SK-N-SH treated with all-trans-retinoic acid at 6 μM for 48 hours (cell line): ENCODE measurements at regions not wholly inside any gene's neighbourhood (a gene's known extent, or its start where the extent isn't known, plus 50 kb on each side); places are given as distances from the start of the nearest gene placed in this dataset.

Source experiments
- ARNTL ChIP-seq: fragments of 450-650 bp; formaldehyde crosslinking; IDR thresholded peaks from 2 replicates; pipeline ENCODE4 v1.5.0; 2020; ENCODE audit warnings: low read depth, mild to moderate bottlenecking, moderate library complexity, borderline replicate concordance
- BACH2 ChIP-seq: fragments of 250-450 bp; sonication (Bioruptor Pico); IDR thresholded peaks from 2 replicates; pipeline ENCODE4 v1.9.0; 2021; ENCODE audit warnings: mild to moderate bottlenecking, borderline replicate concordance
- ESRRG ChIP-seq: fragments of 250-450 bp; sonication (Bioruptor Pico); IDR thresholded peaks from 2 replicates; pipeline ENCODE4 v1.6.1; 2021; ENCODE audit warnings: mild to moderate bottlenecking
- GLIS3 ChIP-seq: fragments of 250-450 bp; sonication (Bioruptor Pico); IDR thresholded peaks from 2 replicates; pipeline ENCODE4 v1.5.0; 2020; ENCODE audit warnings: mild to moderate bottlenecking, moderate library complexity
- SNAI2 ChIP-seq: fragments of 250-450 bp; sonication (Bioruptor Pico); IDR thresholded peaks from 2 replicates; pipeline ENCODE4 v1.5.0; 2020; ENCODE audit warnings: mild to moderate bottlenecking, moderate library complexity
- TCF4 ChIP-seq: fragments of 250-450 bp; sonication (Bioruptor Pico); IDR thresholded peaks from 2 replicates; pipeline ENCODE4 v1.8.0; 2021; ENCODE audit warnings: mild to moderate bottlenecking, moderate library complexity, borderline replicate concordance
- ZC3H10 ChIP-seq: fragments of 250-450 bp; sonication (Bioruptor Pico); IDR thresholded peaks from 2 replicates; pipeline ENCODE4 v1.5.1; 2021; ENCODE audit warnings: mild to moderate bottlenecking, moderate library complexity
- ZFP3 ChIP-seq: fragments of 250-450 bp; sonication (Bioruptor Pico); IDR thresholded peaks from 2 replicates; pipeline ENCODE4 v1.5.0; 2020; ENCODE audit warnings: mild to moderate bottlenecking, moderate library complexity
- ZNF70 ChIP-seq: fragments of 450-650 bp; formaldehyde crosslinking; IDR thresholded peaks from 2 replicates; pipeline ENCODE4 v1.5.0; 2020; ENCODE audit warnings: mild to moderate bottlenecking, moderate library complexity
- ZNF8 ChIP-seq: fragments of 450-650 bp; formaldehyde crosslinking; IDR thresholded peaks from 2 replicates; pipeline ENCODE4 v1.5.0; 2020; ENCODE audit warnings: mild to moderate bottlenecking, moderate library complexity
- TF ChIP-seq, protein P1 (sequence below): fragments of 250-450 bp; sonication (Bioruptor Pico); IDR thresholded peaks from 2 replicates; pipeline ENCODE4 v1.8.0; 2020; ENCODE audit warnings: mild to moderate bottlenecking, moderate library complexity, borderline replicate concordance
- TF ChIP-seq, protein P2 (sequence below): fragments of 250-450 bp; sonication (Bioruptor Pico); IDR thresholded peaks from 2 replicates; pipeline ENCODE4 v1.5.1; 2020; ENCODE audit warnings: low read depth, mild to moderate bottlenecking, moderate library complexity
- TF ChIP-seq, protein P3 (sequence below): fragments of 250-450 bp; sonication (Bioruptor Pico); IDR thresholded peaks from 2 replicates; pipeline ENCODE4 v1.8.0; 2021; ENCODE audit warnings: low read depth, mild to moderate bottlenecking, moderate library complexity, borderline replicate concordance

DNA sequence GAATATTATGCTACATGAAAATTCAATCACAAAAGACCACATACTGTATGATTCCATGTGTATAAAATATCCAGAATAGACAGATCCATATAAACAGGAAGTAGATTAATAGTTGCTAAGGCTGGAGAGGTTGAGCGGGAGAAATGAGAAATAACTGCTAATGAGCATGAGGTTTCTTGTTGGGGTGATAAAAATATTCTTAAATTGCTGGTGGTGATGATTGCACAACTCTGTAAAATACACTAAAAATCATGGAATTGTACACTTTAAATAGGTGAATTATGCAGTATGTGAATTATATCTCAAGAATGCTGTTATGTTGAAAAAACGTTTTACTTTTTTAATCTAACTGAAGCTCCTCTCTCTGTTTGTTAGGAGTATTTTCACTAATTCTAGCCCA is 101.8 kb upstream of the CREB1 start:
- TF ChIP-seq TCF4 (CRISPR knock-in tag) (no peak), ESRRG (CRISPR knock-in tag) (no peak), ZNF70 (CRISPR knock-in tag) (no peak), ZFP3 (no peak), BACH2 (CRISPR knock-in tag) (no peak), ZC3H10 (CRISPR knock-in tag) (no peak), GLIS3 (CRISPR knock-in tag) (no peak), ZNF8 (CRISPR knock-in tag) (no peak), SNAI2 (no peak), ARNTL (no peak)
- TF ChIP-seq, protein P1, sequence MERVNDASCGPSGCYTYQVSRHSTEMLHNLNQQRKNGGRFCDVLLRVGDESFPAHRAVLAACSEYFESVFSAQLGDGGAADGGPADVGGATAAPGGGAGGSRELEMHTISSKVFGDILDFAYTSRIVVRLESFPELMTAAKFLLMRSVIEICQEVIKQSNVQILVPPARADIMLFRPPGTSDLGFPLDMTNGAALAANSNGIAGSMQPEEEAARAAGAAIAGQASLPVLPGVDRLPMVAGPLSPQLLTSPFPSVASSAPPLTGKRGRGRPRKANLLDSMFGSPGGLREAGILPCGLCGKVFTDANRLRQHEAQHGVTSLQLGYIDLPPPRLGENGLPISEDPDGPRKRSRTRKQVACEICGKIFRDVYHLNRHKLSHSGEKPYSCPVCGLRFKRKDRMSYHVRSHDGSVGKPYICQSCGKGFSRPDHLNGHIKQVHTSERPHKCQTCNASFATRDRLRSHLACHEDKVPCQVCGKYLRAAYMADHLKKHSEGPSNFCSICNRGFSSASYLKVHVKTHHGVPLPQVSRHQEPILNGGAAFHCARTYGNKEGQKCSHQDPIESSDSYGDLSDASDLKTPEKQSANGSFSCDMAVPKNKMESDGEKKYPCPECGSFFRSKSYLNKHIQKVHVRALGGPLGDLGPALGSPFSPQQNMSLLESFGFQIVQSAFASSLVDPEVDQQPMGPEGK, result no peak
- TF ChIP-seq, protein P2, sequence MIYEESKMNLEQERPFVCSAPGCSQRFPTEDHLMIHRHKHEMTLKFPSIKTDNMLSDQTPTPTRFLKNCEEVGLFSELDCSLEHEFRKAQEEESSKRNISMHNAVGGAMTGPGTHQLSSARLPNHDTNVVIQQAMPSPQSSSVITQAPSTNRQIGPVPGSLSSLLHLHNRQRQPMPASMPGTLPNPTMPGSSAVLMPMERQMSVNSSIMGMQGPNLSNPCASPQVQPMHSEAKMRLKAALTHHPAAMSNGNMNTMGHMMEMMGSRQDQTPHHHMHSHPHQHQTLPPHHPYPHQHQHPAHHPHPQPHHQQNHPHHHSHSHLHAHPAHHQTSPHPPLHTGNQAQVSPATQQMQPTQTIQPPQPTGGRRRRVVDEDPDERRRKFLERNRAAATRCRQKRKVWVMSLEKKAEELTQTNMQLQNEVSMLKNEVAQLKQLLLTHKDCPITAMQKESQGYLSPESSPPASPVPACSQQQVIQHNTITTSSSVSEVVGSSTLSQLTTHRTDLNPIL (CRISPR knock-in tag), result no peak
- TF ChIP-seq, protein P3, sequence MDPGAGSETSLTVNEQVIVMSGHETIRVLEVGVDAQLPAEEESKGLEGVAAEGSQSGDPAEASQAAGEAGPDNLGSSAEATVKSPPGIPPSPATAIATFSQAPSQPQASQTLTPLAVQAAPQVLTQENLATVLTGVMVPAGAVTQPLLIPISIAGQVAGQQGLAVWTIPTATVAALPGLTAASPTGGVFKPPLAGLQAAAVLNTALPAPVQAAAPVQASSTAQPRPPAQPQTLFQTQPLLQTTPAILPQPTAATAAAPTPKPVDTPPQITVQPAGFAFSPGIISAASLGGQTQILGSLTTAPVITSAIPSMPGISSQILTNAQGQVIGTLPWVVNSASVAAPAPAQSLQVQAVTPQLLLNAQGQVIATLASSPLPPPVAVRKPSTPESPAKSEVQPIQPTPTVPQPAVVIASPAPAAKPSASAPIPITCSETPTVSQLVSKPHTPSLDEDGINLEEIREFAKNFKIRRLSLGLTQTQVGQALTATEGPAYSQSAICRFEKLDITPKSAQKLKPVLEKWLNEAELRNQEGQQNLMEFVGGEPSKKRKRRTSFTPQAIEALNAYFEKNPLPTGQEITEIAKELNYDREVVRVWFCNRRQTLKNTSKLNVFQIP (CRISPR knock-in tag), result no peak
